Upper lobe of left lung (tissue), 6 donors: ENCODE measurements at regions not wholly inside any gene's neighbourhood (a gene's known extent, or its start where the extent isn't known, plus 50 kb on each side); places are given as distances from the start of the nearest gene placed in this dataset.

ENCODE experiments used
- ATAC-seq, 2 donors: fragments of 200-7000 bp; cut with Tn5 transposase; one replicate each; pipeline ENCODE4 v1.9.1; 2022; ENCODE audit warnings: mild to moderate bottlenecking in 2 of 2, moderate library complexity in 2 of 2; ENCODE audit not compliant: low FRiP score in 2 of 2
- DNase-seq, 2 donors: peaks; one replicate each; pipeline ENCODE4 v3.0.0-alpha.2; 2019 to 2020
- H3K27ac ChIP-seq, 4 donors: fragments of 200-600 bp; sonication (generic); one replicate each; pipeline ENCODE4 v1.5.1; 2016 to 2019
- H3K27me3 ChIP-seq, 4 donors: fragments of 200-600 bp; sonication (generic); one replicate each; pipeline ENCODE4 v1.5.1; 2017 to 2019
- H3K36me3 ChIP-seq, 4 donors: fragments of 200-600 bp; sonication (generic); one replicate each; pipeline ENCODE4 v1.5.1; 2016 to 2019
- H3K4me1 ChIP-seq, 4 donors: fragments of 200-600 bp; sonication (generic); one replicate each; pipeline ENCODE4 v1.5.1; 2018 to 2019
- H3K4me3 ChIP-seq, 4 donors: fragments of 200-600 bp; sonication (generic); one replicate each; pipeline ENCODE4 v1.5.1; 2017 to 2019; ENCODE audit warnings: mild to moderate bottlenecking in 2 of 4, moderate library complexity in 1 of 4
- H3K9me3 ChIP-seq, 4 donors: fragments of 200-600 bp; sonication (generic); one replicate each; pipeline ENCODE4 v1.5.1; 2018 to 2019
- CTCF ChIP-seq, 6 experiments: fragments of 450-650 bp in 4 of 6; fragments of 200-600 bp in 2 of 6; sonication (generic) in 2 of 6; IDR thresholded peaks; one replicate each; pipeline ENCODE4 v1.5.1; 2016 to 2019; ENCODE audit warnings: antibody characterized with exemption in 6 of 6
- EP300 ChIP-seq, 4 donors: sonication (generic); formaldehyde crosslinking; IDR thresholded peaks; one replicate each; pipeline ENCODE4 v1.5.1; 2017; ENCODE audit warnings: antibody characterized with exemption in 4 of 4, control low read depth in 2 of 4
- POLR2A ChIP-seq, 4 donors: fragments of 450-650 bp; IDR thresholded peaks; one replicate each; pipeline ENCODE4 v1.5.1; 2016 to 2017; ENCODE audit warnings: antibody characterized with exemption in 4 of 4, mild to moderate bottlenecking in 2 of 4
- POLR2AphosphoS5 ChIP-seq, 2 donors: sonication (generic); formaldehyde crosslinking; IDR thresholded peaks; one replicate each; pipeline ENCODE4 v1.5.1; 2017; ENCODE audit warnings: antibody characterized with exemption in 2 of 2
- WGBS, 2 donors: methylation state at CpG; one replicate each; pipeline ENCODE4 v1.1.5; 2017 to 2018; 5-methylcytosine and 5-hydroxymethylcytosine counted together
- donor health status: DM: no; HTN: no; CAD: no; lungs with moderate emphysema.
- donor health status: DM: no; HTN: yes; CAD: no; lungs with severe emphysema.

GRCh38 chr6:108751282-108751681 is 96.9 kb upstream of the ARMC2 start:
- 92 to 97% methylated on average over 5 of the region's 5 CpGs for WGBS, 2 donors

GRCh38 chr6:108751851-108752732 is 96.1 kb upstream of the ARMC2 start:
- ATAC-seq (no peak), DNase-seq (no peak)
- Histone ChIP-seq H3K9me3 (no peaks in the 10 kb centered on the region), H3K27ac (no peak overlapping the region), H3K27me3 (no peaks in the 10 kb centered on the region), H3K4me3 (no peak overlapping the region), H3K4me1 (peaks cover 0 to 5% (median 0%) of the 10 kb centered on the region in 4 donors), H3K36me3 (no peaks in the 10 kb centered on the region)
- 70 to 82% methylated on average over 5 of the region's 5 CpGs for WGBS, 2 donors
- TF ChIP-seq POLR2AphosphoS5 (IDR thresholded peaks at IDR 0.05): no peak
- TF ChIP-seq CTCF (IDR thresholded peaks at IDR 0.05): no peak
- TF ChIP-seq EP300 (IDR thresholded peaks at IDR 0.05): no peak
- no peak for TF ChIP-seq POLR2A (IDR thresholded peaks at IDR 0.05)

More at GRCh38 chr6:108751282-108751681, 96.9 kb upstream of the ARMC2 start:
- Histone ChIP-seq H3K27ac (no peak overlapping the region), H3K9me3 (no peaks in the 10 kb centered on the region), H3K27me3 (no peaks in the 10 kb centered on the region), H3K4me3 (no peak overlapping the region), H3K36me3 (no peaks in the 10 kb centered on the region), H3K4me1 (peaks cover 0 to 5% (median 0%) of the 10 kb centered on the region in 4 donors)
- TF ChIP-seq POLR2A (IDR thresholded peaks at IDR 0.05): no peak
- DNase-seq (no peak), ATAC-seq (no peak)

DNA sequence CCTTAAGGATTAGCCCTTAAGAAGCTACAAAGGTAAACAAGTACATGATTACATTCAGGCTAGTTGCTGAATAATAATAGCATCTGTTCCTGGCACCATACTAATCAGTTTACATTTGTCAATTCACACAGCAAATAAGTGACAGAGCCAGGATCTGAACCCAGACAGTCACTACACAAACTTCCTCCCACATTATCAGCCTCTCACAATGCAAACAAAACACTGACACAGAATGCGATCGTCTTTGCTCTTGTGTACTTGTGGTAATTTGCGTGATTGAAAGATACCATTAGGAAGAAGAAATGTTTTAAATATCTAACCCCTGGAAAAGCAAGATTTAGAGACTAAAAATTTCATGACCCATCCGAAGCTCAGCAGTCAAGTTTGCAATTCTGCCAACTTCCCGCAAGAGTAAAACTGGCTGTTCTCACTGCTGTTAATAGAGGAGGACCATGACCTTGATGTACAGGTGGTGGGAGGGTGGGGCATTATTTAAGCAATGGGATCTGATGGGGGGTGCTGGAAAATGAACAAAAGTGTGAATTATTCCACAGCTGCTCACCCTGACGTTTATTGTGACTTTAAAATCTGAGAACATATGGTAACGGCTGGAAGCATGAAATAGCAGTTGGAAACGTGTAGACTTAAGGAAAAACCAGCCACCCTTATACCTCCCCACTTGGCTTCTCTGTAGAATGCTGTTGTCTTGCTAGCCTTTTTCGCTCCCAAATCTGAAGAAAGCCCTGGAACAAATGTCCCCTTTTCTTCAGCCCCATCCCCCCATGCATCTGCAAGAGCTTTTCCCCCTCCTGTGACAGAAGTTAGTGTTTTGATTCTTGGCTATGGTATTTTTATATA is 95.3 kb upstream of the ARMC2 start:
- Histone ChIP-seq H3K4me1 (peaks cover 0 to 5% (median 0%) of the 10 kb centered on the region in 4 donors), H3K9me3 (no peaks in the 10 kb centered on the region), H3K27me3 (no peaks in the 10 kb centered on the region), H3K36me3 (no peaks in the 10 kb centered on the region), H3K4me3 (no peak overlapping the region), H3K27ac (no peak overlapping the region)
- 76 to 78% methylated on average over 9 of the region's 9 CpGs for WGBS, 2 donors
- no peak for DNase-seq
- no peak for ATAC-seq
- no peak for TF ChIP-seq POLR2A (IDR thresholded peaks at IDR 0.05)
- no peak for TF ChIP-seq POLR2AphosphoS5 (IDR thresholded peaks at IDR 0.05)
- no peak for TF ChIP-seq EP300 (IDR thresholded peaks at IDR 0.05)
- TF ChIP-seq CTCF (IDR thresholded peaks at IDR 0.05): no peak

GRCh38 chr6:108755257-108756240 is 92.7 kb upstream of the ARMC2 start:
- WGBS, 2 donors: 67 to 70% methylated on average over 3 of the region's 3 CpGs
- H3K36me3 ChIP-seq: no peaks in the 10 kb centered on the region
- no peak overlapping the region for H3K4me3 ChIP-seq

More at GRCh38 chr6:108755257-108756240, 92.7 kb upstream of the ARMC2 start:
- ATAC-seq (no peak), DNase-seq (no peak)
- peak overlapping the region in 1 of 4 donors; percentile 19 for H3K27ac ChIP-seq
- TF ChIP-seq POLR2A (IDR thresholded peaks at IDR 0.05) (no peak), CTCF (IDR thresholded peaks at IDR 0.05) (no peak), EP300 (IDR thresholded peaks at IDR 0.05) (no peak), POLR2AphosphoS5 (IDR thresholded peaks at IDR 0.05) (no peak)
- H3K27me3 ChIP-seq: no peaks in the 10 kb centered on the region
- no peaks in the 10 kb centered on the region for H3K9me3 ChIP-seq
- peaks cover 0 to 5% (median 0%) of the 10 kb centered on the region in 4 donors for H3K4me1 ChIP-seq
